Activated CD4-positive, alpha-beta T cell treated with anti-CD3 and anti-CD28 coated beads, Interleukin-2, amount 10 ng/mL, durations not matched to agents 24 days and 14 days (primary cell): ENCODE measurements at regions not wholly inside any gene's neighbourhood (a gene's known extent, or its start where the extent isn't known, plus 50 kb on each side); places are given as distances from the start of the nearest gene placed in this dataset.

Source experiments
- DNase-seq: peaks from one replicate; pipeline ENCODE4 v3.0.0; 2022
- H3K27ac Mint-ChIP-seq: one replicate; pipeline ENCODE4 v1.8.0; 2022; ENCODE audit warnings: mild to moderate bottlenecking, mixed read lengths
- H3K27me3 Mint-ChIP-seq: one replicate; pipeline ENCODE4 v1.8.0; 2022; ENCODE audit warnings: mixed read lengths
- H3K36me3 Mint-ChIP-seq: one replicate; pipeline ENCODE4 v1.8.0; 2022; ENCODE audit warnings: low read depth, mild to moderate bottlenecking, mixed read lengths
- H3K4me1 Mint-ChIP-seq: one replicate; pipeline ENCODE4 v1.8.0; 2021; ENCODE audit warnings: mixed read lengths
- H3K4me3 Mint-ChIP-seq: one replicate; pipeline ENCODE4 v1.8.0; 2022; ENCODE audit warnings: mild to moderate bottlenecking, moderate library complexity, mixed read lengths
- H3K9me3 Mint-ChIP-seq: one replicate; pipeline ENCODE4 v1.8.0; 2021; ENCODE audit warnings: mixed read lengths
- intact Hi-C: fragments of 100-400 bp; cut with micrococcal nuclease; formaldehyde crosslinking; loops from one replicate; pipeline ENCODE4 v1.15.1; 2023

DNA sequence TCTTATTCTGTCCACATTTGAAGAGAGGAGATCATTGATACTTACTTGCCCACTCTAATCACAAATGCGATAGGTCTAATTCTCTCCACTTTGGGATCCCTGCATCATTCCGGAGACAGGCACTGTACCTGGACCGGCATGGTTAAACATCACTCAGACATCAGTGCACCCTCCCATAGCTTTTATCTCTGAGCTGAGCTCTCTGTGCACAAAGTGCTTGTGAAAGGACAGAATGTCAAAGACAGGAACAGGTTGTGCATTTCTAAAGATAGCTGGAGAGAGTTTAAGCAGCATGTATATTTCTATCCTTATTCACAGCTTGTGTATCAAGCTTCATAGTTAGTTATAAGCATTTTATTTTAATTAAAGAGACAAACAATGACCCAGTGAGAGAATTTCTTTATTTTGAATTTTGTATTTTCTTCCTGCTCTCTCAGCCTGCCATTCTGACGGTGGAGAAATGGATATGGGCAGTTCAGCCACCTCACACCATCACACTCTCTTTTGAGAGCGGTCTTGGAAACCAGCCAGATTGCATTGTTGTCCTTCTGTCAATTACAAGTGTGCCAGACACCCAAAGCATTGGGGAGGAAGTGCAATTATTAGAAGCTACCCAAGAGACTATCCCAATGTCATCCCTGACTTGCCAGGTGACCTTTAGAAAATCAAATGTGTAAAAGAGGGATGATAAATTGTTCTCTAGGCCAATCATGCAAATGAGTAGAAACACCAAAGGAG is 65.2 kb upstream of the CHL1 start:
- Mint-ChIP-seq H3K27ac (no peak overlapping the region), H3K36me3 (no peaks in the 10 kb centered on the region), H3K4me3 (no peak overlapping the region), H3K9me3 (peaks cover under 1% of the 10 kb centered on the region), H3K27me3 (no peaks in the 10 kb centered on the region), H3K4me1 (no peaks in the 10 kb centered on the region)
- no peak for DNase-seq
- intact Hi-C loops, result no loop called here

GRCh38 chr3:132378-132777 is 64.2 kb upstream of the CHL1 start:
- Mint-ChIP-seq H3K27ac (no peak overlapping the region), H3K4me1 (no peaks in the 10 kb centered on the region), H3K27me3 (no peaks in the 10 kb centered on the region), H3K9me3 (no peaks in the 10 kb centered on the region), H3K4me3 (no peak overlapping the region), H3K36me3 (no peaks in the 10 kb centered on the region)
- intact Hi-C loops, result no loop called here
- no peak for DNase-seq

DNA sequence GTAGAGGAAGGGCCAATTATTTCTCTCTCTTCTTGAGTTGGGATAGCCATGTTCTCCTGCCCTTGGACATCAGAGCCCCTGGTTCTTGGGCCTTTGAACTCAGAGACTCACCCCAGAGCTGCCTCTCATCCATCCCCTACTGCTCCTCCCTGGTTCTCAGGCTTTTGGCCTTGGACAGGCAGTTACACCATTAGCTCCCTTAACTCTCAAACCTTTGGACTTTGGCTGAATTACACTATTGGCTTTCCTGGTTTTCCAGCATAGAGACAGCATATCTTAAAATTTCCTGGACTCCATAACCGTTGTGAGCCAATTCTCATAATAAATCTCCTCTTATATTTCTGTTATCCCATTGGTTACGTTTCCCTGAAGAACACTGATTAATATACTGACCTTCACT is 63.7 kb upstream of the CHL1 start:
- H3K9me3 Mint-ChIP-seq, result no peaks in the 10 kb centered on the region
- H3K4me1 Mint-ChIP-seq, result no peaks in the 10 kb centered on the region
- no peak overlapping the region for H3K4me3 Mint-ChIP-seq
- no peaks in the 10 kb centered on the region for H3K36me3 Mint-ChIP-seq
- no peak for DNase-seq
- no peak overlapping the region for H3K27ac Mint-ChIP-seq
- intact Hi-C loops, result no loop called here
- H3K27me3 Mint-ChIP-seq, result no peaks in the 10 kb centered on the region

- Mint-ChIP-seq H3K4me3 (no peak overlapping the region), H3K27ac (no peak overlapping the region), H3K9me3 (no peaks in the 10 kb centered on the region), H3K4me1 (no peaks in the 10 kb centered on the region), H3K36me3 (no peaks in the 10 kb centered on the region), H3K27me3 (no peaks in the 10 kb centered on the region)
- no peak for DNase-seq
- intact Hi-C loops, result no loop called here
Observed at GRCh38 chr3:140748-141330, 55.7 kb upstream of the CHL1 start.
